K562 (cell line): ENCODE measurements at regions not wholly inside any gene's neighbourhood (a gene's known extent, or its start where the extent isn't known, plus 50 kb on each side); places are given as distances from the start of the nearest gene placed in this dataset.

Experiments
- EWSR1 ChIP-seq: fragments of 450-650 bp; IDR thresholded peaks from 2 replicates; pipeline ENCODE4 v1.6.1; 2018; ENCODE audit warnings: borderline replicate concordance, mild to moderate bottlenecking, low read depth, moderate library complexity; ENCODE audit not compliant: partially characterized antibody
- FOXO4 ChIP-seq: fragments of 450-650 bp; formaldehyde crosslinking; IDR thresholded peaks from 2 replicates; pipeline ENCODE4 v1.4.0; 2020; ENCODE audit warnings: mild to moderate bottlenecking, moderate library complexity
- GABPA ChIP-seq: fragments of 200-800 bp; sonication (Bioruptor generic); conservative IDR thresholded peaks from 2 replicates; pipeline ENCODE4 v1.6.1; 2016; ENCODE audit warnings: low read depth, missing genetic modification characterization, missing compliant biosample characterization
- PATZ1 ChIP-seq: fragments of 250-450 bp; sonication (Bioruptor Pico); IDR thresholded peaks from 2 replicates; pipeline ENCODE4 v1.5.0; 2020; ENCODE audit warnings: mild to moderate bottlenecking, borderline replicate concordance
- SMARCA5 ChIP-seq: fragments of 450-650 bp; IDR thresholded peaks from 2 replicates; pipeline ENCODE4 v1.6.1; 2016
- SREBF2 ChIP-seq: sonication (generic); formaldehyde crosslinking; IDR thresholded peaks from 2 replicates; pipeline ENCODE4 v1.4.0; 2020; ENCODE audit warnings: mild to moderate bottlenecking, missing genetic modification reagents
- ZNF589 ChIP-seq: fragments of 200-800 bp; sonication (Bioruptor generic); IDR thresholded peaks from 2 replicates; pipeline ENCODE4 v1.6.1; 2016; ENCODE audit warnings: low read depth, missing genetic modification characterization, missing compliant biosample characterization
- TF ChIP-seq, protein P1 (sequence below), 3 experiments: IDR thresholded peaks in 2 of 3; conservative IDR thresholded peaks in 1 of 3; 2 replicates each; pipeline ENCODE4 v1.5.1; 2011 to 2012; ENCODE audit warnings: low read length in 3 of 3, mild to moderate bottlenecking in 3 of 3, control low read depth in 2 of 3, improper control_type of control experiment in 1 of 3, inconsistent platforms in 1 of 3, low read depth in 1 of 3, mixed read lengths in 1 of 3, moderate library complexity in 1 of 3; ENCODE audit not compliant: insufficient read depth in 2 of 3

DNA sequence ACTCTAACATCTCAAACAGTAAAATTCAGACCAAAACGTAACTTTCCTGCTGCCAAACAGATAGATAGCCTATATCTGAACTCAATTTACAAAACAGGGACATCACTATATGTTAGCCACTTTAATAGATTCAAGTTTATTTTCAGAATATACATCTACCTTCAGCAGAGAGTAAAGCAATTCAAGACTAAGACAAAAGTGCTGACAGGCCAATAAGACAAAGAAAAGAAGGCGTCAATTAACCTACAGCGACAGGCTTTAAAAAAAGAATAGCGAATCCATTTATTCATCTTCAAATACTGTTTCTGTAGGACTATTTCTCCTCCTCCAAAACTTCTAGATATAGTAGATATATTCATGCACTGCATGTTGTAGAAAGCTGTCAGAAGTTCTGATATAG lies 333.0 kb downstream of the GRB14 start:
- no peak for TF ChIP-seq GABPA
- no peak for TF ChIP-seq SMARCA5
- TF ChIP-seq, protein P1, sequence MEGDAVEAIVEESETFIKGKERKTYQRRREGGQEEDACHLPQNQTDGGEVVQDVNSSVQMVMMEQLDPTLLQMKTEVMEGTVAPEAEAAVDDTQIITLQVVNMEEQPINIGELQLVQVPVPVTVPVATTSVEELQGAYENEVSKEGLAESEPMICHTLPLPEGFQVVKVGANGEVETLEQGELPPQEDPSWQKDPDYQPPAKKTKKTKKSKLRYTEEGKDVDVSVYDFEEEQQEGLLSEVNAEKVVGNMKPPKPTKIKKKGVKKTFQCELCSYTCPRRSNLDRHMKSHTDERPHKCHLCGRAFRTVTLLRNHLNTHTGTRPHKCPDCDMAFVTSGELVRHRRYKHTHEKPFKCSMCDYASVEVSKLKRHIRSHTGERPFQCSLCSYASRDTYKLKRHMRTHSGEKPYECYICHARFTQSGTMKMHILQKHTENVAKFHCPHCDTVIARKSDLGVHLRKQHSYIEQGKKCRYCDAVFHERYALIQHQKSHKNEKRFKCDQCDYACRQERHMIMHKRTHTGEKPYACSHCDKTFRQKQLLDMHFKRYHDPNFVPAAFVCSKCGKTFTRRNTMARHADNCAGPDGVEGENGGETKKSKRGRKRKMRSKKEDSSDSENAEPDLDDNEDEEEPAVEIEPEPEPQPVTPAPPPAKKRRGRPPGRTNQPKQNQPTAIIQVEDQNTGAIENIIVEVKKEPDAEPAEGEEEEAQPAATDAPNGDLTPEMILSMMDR (IDR thresholded peaks at IDR 0.05 in 2 of 3, conservative IDR thresholded peaks at IDR 0.05 in 1 of 3; ENCODE audit: insufficient read depth in 2 of 3, low read depth in 1 of 3, low read length in 3 of 3), result no peak
- TF ChIP-seq FOXO4, result no peak
- no peak for TF ChIP-seq PATZ1
- no peak for TF ChIP-seq SREBF2 (CRISPR knock-in tag)
- no peak for TF ChIP-seq EWSR1
- no peak for TF ChIP-seq ZNF589 (CRISPR knock-in tag)
